OCI-LY7 (cell line): ENCODE measurements at regions not wholly inside any gene's neighbourhood (a gene's known extent, or its start where the extent isn't known, plus 50 kb on each side); places are given as distances from the start of the nearest gene placed in this dataset.

Experiments used
- BruUV-seq: library from RNA; stranded (reverse); fragments of 400-500 nt; replicated peaks from 2 replicates; lab custom pipeline; 2021; lab: Mats Ljungman, UMichigan
- CTCF ChIA-PET: fragments of 300-600 bp; sonication (Branson Sonifier 250); formaldehyde crosslinking; loops from one replicate; lab custom pipeline; 2022; ENCODE audit warnings: antibody characterized with exemption; ENCODE audit not compliant: unreplicated experiment; lab: Charles Lee
- POLR2A ChIA-PET: fragments of 300-600 bp; sonication (Branson Sonifier 250); formaldehyde crosslinking; loops from one replicate; lab custom pipeline; 2022; ENCODE audit warnings: antibody characterized with exemption; lab: Charles Lee
- DNase-seq: peaks from one replicate; pipeline ENCODE4 v3.0.0-alpha.2; 2015; ENCODE audit warnings: low spot score
- H2AFZ ChIP-seq: fragments of 200-600 bp; sonication (generic), shearing (Covaris generic); 2 replicates; pipeline ENCODE4 v1.6.1; 2014; ENCODE audit warnings: mild to moderate bottlenecking, antibody characterized with exemption, low read length, moderate library complexity
- H3K27ac ChIP-seq: fragments of 200-600 bp; sonication (generic); 2 replicates; pipeline ENCODE4 v1.5.1; 2014; ENCODE audit warnings: mixed run types, low read depth, mild to moderate bottlenecking, moderate library complexity, low read length, inconsistent platforms; ENCODE audit not compliant: poor library complexity, severe bottlenecking
- H3K36me3 ChIP-seq: fragments of 200-600 bp; sonication (generic); 2 replicates; pipeline ENCODE4 v1.6.1; 2014; ENCODE audit warnings: mild to moderate bottlenecking, antibody characterized with exemption, low read length, moderate library complexity, mixed read lengths; ENCODE audit not compliant: insufficient read depth
- H3K4me1 ChIP-seq: fragments of 200-600 bp; sonication (generic); 2 replicates; pipeline ENCODE4 v1.5.1; 2014; ENCODE audit warnings: mild to moderate bottlenecking, low read length; ENCODE audit not compliant: insufficient read depth, poor library complexity, severe bottlenecking
- H3K4me2 ChIP-seq: fragments of 200-600 bp; sonication (generic); 2 replicates; pipeline ENCODE4 v1.6.1; 2014; ENCODE audit warnings: mild to moderate bottlenecking, low read length
- H3K4me3 ChIP-seq: fragments of 200-600 bp; sonication (generic); 2 replicates; pipeline ENCODE4 v1.5.1; 2014; ENCODE audit warnings: mild to moderate bottlenecking, low read depth, low read length; ENCODE audit not compliant: poor library complexity, severe bottlenecking
- H3K79me2 ChIP-seq: fragments of 200-600 bp; sonication (generic); 2 replicates; pipeline ENCODE4 v1.6.1; 2016; ENCODE audit warnings: low read depth, mild to moderate bottlenecking, low read length, moderate library complexity, mixed read lengths; ENCODE audit not compliant: insufficient read depth
- H3K9me2 ChIP-seq: fragments of 200-600 bp; sonication (generic); 2 replicates; pipeline ENCODE4 v1.6.1; 2016; ENCODE audit warnings: mild to moderate bottlenecking, low read length, mixed read lengths; ENCODE audit not compliant: insufficient read depth
- H3K9me3 ChIP-seq: fragments of 200-600 bp; sonication (generic); 2 replicates; pipeline ENCODE4 v1.6.1; 2014; ENCODE audit warnings: mild to moderate bottlenecking, mixed run types, low read length, mixed read lengths
- H4K20me1 ChIP-seq: fragments of 200-600 bp; sonication (generic); 2 replicates; pipeline ENCODE4 v1.6.1; 2014; ENCODE audit warnings: mild to moderate bottlenecking, antibody characterized with exemption, low read length, moderate library complexity, mixed read lengths; ENCODE audit not compliant: insufficient read depth
- EZH2phosphoT487 ChIP-seq: fragments of 200-600 bp; sonication (generic); IDR thresholded peaks from 2 replicates; pipeline ENCODE4 v1.6.1; 2018; ENCODE audit warnings: low read depth, borderline replicate concordance, mild to moderate bottlenecking, mixed run types, antibody characterized with exemption, low read length, moderate library complexity, mixed read lengths
- intact Hi-C: fragments of 100-400 bp; cut with micrococcal nuclease; formaldehyde crosslinking; loops from one replicate; pipeline ENCODE4 v1.10.0; 2022; ENCODE audit not compliant: unreplicated experiment
- TF ChIP-seq, protein P1 (sequence below): fragments of 200-600 bp; sonication (generic); conservative IDR thresholded peaks from 2 replicates; pipeline ENCODE4 v1.5.1; 2014; ENCODE audit warnings: mild to moderate bottlenecking, antibody characterized with exemption, low read length, moderate library complexity, mixed read lengths

GRCh38 chrX:124963717-124964116, 356.0 kb upstream of the TEX13C start, which contains the start of gene TENM1:
Gene TENM1, minus strand, starts transcription at chrX:124963817.
- H3K36me3 ChIP-seq = no peaks in the 10 kb centered on the region
- no peak for TF ChIP-seq EZH2phosphoT487
- TF ChIP-seq, protein P1, sequence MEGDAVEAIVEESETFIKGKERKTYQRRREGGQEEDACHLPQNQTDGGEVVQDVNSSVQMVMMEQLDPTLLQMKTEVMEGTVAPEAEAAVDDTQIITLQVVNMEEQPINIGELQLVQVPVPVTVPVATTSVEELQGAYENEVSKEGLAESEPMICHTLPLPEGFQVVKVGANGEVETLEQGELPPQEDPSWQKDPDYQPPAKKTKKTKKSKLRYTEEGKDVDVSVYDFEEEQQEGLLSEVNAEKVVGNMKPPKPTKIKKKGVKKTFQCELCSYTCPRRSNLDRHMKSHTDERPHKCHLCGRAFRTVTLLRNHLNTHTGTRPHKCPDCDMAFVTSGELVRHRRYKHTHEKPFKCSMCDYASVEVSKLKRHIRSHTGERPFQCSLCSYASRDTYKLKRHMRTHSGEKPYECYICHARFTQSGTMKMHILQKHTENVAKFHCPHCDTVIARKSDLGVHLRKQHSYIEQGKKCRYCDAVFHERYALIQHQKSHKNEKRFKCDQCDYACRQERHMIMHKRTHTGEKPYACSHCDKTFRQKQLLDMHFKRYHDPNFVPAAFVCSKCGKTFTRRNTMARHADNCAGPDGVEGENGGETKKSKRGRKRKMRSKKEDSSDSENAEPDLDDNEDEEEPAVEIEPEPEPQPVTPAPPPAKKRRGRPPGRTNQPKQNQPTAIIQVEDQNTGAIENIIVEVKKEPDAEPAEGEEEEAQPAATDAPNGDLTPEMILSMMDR = no peak
- intact Hi-C loops = no loop called here
- DNase-seq = no peak
- H3K9me2 ChIP-seq = no peaks in the 10 kb centered on the region
- H3K27ac ChIP-seq = no peak within 1 kb of the TSS
- CTCF ChIA-PET = no interaction called here
- no peaks in the 10 kb centered on the region for H4K20me1 ChIP-seq
- POLR2A ChIA-PET = no interaction called here
- BruUV-seq = no TSS peak
- H3K4me1 ChIP-seq = no peaks in the 10 kb centered on the region
- H2AFZ ChIP-seq = no peak within 1 kb of the TSS
- no peak within 1 kb of the TSS for H3K4me2 ChIP-seq
- no peaks in the 10 kb centered on the region for H3K9me3 ChIP-seq
- H3K4me3 ChIP-seq = no peak within 1 kb of the TSS
- no peaks in the 10 kb centered on the region for H3K79me2 ChIP-seq

DNA sequence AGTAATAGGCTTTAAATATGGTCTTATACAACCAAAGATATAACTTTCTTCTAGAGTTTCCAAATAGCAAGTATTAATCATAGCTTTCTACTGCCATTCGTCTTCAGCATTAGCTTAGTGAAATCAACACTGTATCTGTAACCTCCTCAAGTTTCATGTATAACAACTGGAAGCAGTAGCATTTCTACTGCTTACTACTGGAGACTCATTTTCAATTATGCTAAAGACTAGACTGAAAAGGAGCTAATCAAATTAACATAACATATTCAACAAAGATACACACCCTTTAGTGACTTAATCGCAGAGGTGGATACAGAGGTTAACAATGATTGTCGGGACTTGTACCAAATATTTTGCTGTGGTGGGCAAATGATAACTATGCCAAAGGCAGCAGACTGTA, 344.2 kb upstream of the TEX13C start:
- BruUV-seq = no TSS peak
- H3K4me1 ChIP-seq = no peaks in the 10 kb centered on the region
- no peaks in the 10 kb centered on the region for H3K79me2 ChIP-seq
- H3K36me3 ChIP-seq = no peaks in the 10 kb centered on the region
- no peak overlapping the region for H3K4me3 ChIP-seq
- CTCF ChIA-PET = no interaction called here
- POLR2A ChIA-PET = interaction anchor here (0.6 kb wide), 1 partner anchor 13 kb away, joined by 3 read pairs; no protein-coding TSS in a partner anchor
- no peaks in the 10 kb centered on the region for H3K9me3 ChIP-seq
- intact Hi-C loops = no loop called here
- no peak for DNase-seq
- H3K27ac ChIP-seq = no peak overlapping the region
- H2AFZ ChIP-seq = no peak overlapping the region
- H4K20me1 ChIP-seq = no peaks in the 10 kb centered on the region
- H3K4me2 ChIP-seq = no peak overlapping the region
- TF ChIP-seq, protein P1 = no peak
- TF ChIP-seq EZH2phosphoT487 = no peak
- no peaks in the 10 kb centered on the region for H3K9me2 ChIP-seq

DNA sequence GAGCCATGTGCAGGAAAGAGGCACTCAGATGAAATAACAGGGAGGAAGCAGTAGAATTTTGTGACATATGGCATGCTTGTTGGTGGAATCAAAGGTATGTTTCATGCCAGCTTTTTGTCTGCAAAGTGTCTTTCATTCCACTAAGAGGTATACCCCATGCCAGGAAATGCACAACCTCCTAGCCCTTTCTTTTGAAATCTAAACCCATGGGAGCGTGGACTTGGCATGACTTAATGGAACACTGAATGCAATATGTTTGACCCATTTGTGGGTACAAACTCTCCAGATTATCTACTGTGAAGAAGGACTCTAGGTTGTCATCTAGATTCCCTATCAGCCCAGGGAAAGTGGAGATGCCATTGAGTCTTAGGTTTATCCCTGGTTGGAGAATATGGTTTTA, 338.3 kb upstream of the TEX13C start:
- intact Hi-C loops = no loop called here
- no TSS peak for BruUV-seq
- TF ChIP-seq, protein P1 = no peak
- no peak for TF ChIP-seq EZH2phosphoT487
- H2AFZ ChIP-seq = no peak overlapping the region
- no peaks in the 10 kb centered on the region for H3K9me2 ChIP-seq
- no peaks in the 10 kb centered on the region for H4K20me1 ChIP-seq
- no peak for DNase-seq
- no peak overlapping the region for H3K27ac ChIP-seq
- no peaks in the 10 kb centered on the region for H3K4me1 ChIP-seq
- H3K36me3 ChIP-seq = no peaks in the 10 kb centered on the region
- H3K79me2 ChIP-seq = no peaks in the 10 kb centered on the region
- POLR2A ChIA-PET = no interaction called here
- H3K4me2 ChIP-seq = no peak overlapping the region
- H3K4me3 ChIP-seq = no peak overlapping the region
- H3K9me3 ChIP-seq = no peaks in the 10 kb centered on the region
- CTCF ChIA-PET = no interaction called here
